Eye (tissue), 1 donor: ENCODE measurements at regions not wholly inside any gene's neighbourhood (a gene's known extent, or its start where the extent isn't known, plus 50 kb on each side); places are given as distances from the start of the nearest gene placed in this dataset.
"Not testable (repeated sequence)": the region's sequence is repeated elsewhere in the genome, so short reads cannot be mapped to it uniquely, and the experiment has no call there.

ENCODE experiments used
- DNase-seq: peaks from one replicate; pipeline ENCODE4 v3.0.0-alpha.2; 2015

DNA sequence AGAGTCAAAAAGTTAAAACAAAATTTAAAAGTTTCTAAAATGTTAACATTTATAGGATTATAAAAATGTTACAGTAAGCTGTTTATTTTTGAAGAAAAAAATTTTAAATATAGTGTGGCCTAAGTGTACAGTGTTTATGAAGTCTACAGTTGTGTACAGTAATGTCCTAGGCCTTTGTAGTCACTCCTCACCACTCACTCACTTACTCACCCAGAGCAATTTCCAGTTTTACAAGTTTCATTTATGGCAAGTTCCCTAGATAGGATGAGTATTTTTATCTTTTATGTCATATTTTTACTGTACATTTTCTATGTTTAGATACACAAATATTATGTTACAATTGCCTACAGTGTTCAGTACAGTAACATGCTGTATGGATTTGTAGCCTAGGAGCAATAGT lies 419.9 kb downstream of the ARL4A start:
- DNase-seq = no peak

DNA sequence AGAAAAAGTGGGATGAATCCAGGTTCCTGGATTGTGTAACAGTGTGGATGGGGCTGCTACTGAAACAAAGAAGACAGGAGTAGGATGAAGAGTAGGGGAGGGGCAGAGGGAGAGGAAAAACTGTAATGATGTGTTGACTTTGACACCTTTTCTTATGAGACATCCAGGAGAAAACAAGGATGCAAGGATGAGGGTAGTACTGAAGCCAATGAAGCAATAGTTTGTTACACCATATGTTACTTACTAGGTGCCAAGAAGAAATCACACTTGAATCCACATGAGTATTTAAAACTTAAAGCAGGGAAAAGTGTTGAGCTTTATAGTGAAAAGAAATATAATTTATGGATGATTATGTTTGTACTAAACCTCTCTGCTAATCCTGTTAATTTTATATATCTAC lies 420.6 kb downstream of the ARL4A start:
- DNase-seq = no peak

GRCh38 chr7:13109201-13109600 lies 421.8 kb downstream of the ARL4A start:
- no peak for DNase-seq

DNA sequence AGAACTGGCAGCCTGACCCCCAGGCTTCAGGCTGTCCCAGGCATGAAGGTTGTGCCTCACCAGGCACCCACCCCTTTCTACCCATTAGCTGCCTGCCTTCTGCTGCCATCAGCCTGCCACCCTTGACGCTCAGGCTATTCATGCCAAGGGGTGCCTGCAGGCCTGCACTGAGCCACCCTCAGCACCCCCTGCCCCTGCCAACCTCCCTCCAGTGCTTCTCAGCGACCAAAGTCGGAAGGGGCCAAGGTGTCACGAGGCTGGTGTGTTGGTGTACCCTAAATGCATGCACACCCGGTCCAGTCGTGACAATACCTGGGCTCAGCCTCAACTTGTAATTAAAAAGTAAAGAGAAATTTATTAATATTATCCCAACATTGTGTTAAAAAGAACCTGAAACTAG lies 422.7 kb downstream of the ARL4A start:
- DNase-seq = no peak

DNA sequence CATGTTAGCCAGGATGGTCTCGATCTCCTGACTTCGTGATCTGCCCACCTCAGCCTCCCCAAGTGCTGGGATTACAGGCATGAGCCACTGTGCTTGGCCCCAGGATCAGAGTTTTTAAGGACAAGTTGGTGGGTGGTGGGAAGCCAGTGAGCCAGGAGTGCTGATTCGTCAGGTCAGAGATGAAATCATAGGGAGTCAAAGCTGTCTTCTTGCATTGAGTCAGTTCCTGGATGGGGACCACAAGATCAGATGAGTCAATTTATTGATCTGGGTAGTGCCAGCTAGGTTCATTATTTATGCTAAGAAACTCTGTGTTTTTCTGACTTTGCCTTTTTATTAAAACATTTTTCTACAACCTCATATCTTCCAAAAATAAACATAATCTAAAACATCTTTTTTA lies 423.8 kb downstream of the ARL4A start:
- no peak for DNase-seq

- not testable (repeated sequence) for DNase-seq
These were observed 426.8 kb downstream of the ARL4A start for GRCh38 chr7:13114240-13114639.

GRCh38 chr7:13115157-13115772 lies 427.8 kb downstream of the ARL4A start:
- peak; percentile 42 for DNase-seq

- DNase-seq = no peak
These were observed 428.4 kb downstream of the ARL4A start for GRCh38 chr7:13115855-13116254.

GRCh38 chr7:13117103-13117502 lies 429.7 kb downstream of the ARL4A start:
- peak; percentile 37 for DNase-seq

GRCh38 chr7:13117592-13117991 lies 430.2 kb downstream of the ARL4A start:
- DNase-seq = no peak

DNA sequence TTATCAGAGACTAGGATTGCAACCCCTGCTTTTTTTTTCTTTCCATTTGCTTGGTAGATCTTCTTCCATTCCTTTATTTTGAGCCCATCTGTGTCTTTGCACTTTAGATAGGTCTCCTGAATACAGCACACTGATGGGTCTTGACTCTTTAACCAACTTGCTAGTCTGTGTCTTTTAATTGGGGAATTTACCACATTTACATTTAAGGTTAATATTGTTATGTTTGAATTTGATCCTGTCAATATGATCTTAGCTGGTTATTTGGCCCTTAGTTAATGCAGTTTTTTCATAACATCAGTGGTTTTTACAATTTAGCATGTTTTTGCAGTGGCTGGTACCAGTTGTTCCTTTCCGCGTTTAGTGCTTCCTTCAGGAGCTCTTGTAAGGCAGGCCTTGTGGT lies 437.2 kb downstream of the ARL4A start:
- DNase-seq = not testable (repeated sequence)

DNA sequence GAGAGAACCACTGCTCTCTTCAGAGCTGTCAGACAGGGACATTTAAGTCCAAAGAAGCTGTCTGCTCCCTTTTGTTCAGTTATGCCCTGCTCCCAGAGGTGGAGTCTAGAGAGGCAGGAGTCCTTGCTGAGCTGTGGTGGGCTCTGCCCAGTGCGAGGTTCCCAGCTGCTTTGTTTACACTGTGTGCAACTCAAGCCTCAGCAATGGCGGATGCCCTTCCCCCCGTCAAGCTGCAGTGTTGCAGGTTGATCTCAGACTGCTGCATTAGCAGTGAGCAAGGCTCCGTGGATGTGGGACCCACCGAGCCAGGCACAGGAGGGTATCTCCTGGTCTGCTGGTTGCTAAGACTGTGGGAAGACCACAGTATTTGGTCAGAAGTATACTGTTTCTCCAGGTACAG lies 438.9 kb downstream of the ARL4A start:
- DNase-seq = no peak

DNA sequence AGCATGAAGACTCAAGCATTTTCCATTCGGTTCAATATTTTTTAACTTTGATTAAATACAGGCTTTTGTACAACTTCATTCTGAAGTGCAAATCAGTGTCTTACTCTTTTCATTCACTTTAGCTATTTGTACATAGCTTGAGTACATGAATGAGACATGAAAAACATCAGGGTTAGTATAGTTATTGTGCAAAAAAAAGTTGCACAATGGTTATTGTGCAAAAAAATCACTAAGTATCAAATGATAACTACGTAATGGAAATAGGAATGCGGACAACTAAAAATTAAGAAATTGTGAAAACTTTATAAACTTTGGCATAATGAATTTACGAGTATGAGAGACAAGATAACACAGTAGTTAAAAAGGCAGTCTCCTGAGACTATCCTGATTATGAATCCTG lies 442.9 kb downstream of the ARL4A start:
- no peak for DNase-seq

GRCh38 chr7:13130906-13131305 lies 443.5 kb downstream of the ARL4A start:
- DNase-seq = not testable (repeated sequence)

DNA sequence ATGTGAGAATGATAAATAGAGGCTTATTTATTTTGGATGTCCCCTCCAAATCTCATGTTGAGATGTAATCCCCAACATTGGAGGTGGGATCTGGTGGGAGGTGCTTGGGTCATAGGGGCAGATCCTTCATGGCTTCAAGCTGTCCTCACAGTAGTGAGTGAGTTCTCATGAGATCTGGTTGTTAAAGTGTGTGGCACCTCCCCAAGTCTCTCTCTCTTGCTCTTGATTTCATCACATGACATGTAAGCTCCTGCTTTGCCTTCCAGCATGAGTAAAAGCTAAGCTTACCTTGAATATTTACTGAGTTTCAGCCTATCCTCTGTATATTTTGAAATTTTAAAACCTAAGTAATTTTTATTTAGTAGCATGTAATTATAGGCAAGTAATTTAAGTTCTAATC lies 444.9 kb downstream of the ARL4A start:
- DNase-seq = no peak

- not testable (repeated sequence) for DNase-seq
These were observed 448.9 kb downstream of the ARL4A start for GRCh38 chr7:13136345-13136744.

DNA sequence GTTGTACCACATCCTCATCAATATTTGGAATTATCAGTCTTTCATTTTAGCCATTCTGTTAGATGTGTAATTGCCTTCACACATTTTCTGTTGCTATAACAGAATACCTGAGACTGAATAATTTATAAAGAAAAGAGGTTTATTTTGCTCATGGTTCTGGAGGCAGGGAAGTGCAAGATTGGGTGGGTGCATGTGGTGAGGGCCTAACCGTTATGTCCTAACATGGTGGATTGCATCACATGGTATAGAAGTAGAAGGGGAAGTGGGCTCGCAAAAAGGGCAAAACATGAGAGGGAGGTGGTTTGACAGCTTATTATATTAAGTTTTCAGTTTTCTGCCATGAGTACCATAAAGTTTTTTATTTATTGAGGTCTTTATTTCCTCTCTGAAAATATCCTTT lies 452.0 kb downstream of the ARL4A start:
- DNase-seq = no peak

DNA sequence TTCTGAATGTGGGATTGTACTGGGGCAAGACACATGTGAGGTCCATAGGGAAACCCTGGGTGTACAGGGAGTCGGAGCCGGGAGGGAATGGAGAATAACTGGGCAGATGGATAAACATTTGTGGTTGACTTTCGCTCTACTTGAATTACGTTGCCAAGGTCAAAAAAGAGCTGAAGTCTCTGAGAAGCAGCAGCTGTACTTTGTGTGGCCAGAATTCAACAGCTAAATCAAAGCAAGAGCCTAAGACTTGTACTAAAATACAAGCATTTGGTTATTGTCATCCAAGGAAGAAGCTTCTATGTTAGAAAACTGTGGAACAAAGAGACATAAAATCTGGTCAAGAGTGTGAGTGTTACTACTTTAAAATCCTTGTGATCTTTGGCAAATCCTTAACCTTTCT lies 457.2 kb downstream of the ARL4A start:
- DNase-seq = no peak

DNA sequence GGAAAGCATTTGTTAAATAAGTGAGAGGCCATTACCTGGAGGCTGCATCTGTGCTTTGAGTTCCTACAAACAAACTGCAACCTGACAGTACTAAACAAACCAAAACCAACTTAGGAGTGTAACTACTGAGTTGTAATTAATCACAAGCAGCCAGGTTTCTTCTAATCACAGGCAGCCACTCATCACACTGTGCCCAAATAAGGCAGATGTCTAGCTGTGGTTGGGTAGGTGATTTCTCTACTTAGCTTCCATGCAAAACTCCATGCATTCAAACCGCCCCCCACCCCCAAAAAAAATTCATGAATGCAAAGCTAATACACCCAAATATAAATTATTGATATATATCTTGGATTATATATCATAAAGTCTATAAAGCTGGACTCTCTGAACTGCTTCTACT lies 461.1 kb downstream of the ARL4A start:
- DNase-seq = no peak

- no peak for DNase-seq
These were observed 464.5 kb downstream of the ARL4A start for GRCh38 chr7:13151978-13152377.

GRCh38 chr7:13152755-13153154 lies 465.3 kb downstream of the ARL4A start:
- DNase-seq = no peak

GRCh38 chr7:13153266-13153665 lies 465.8 kb downstream of the ARL4A start:
- no peak for DNase-seq

DNA sequence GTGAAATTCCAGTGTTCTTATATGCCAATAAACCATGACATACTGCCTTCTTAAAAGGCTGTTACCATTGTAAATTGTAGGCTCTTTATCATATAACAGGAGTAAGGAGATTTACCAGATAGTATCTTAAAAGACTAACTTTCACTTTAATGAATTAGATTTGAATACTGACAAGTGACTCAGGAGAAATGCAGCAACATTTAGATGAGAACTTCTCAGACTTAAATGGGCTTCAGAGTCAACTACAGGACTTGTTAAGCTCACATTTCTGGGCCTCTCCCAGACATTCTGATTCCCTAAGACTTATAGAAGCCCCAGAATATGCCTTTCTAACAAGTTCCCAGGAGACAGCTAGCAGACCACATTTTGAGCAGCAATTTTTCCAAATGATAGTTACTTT lies 466.3 kb downstream of the ARL4A start:
- no peak for DNase-seq

DNA sequence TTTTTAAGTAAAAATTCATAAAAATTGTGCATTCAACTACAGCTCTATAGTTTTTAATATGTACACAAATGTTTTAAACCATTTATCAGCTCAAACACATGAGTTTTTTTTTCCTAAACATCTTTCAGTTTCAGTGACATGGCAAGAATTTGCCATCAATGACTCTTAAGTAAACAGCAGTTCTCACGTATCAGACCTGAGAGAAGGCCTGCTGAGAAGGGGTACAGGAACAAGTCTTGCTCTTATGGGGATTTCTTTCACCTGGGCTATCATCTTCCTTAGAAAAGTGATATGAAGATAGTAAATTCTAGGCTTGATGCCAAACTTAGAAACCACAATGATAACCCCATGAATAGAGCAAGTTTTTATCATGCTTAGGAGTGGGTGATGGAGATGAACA lies 467.8 kb downstream of the ARL4A start:
- no peak for DNase-seq

- DNase-seq = no peak
These were observed 471.6 kb downstream of the ARL4A start for GRCh38 chr7:13159003-13159402.
